ENCODE measurements at regions not wholly inside any gene's neighbourhood (a gene's known extent, or its start where the extent isn't known, plus 50 kb on each side); places are given as distances from the start of the nearest gene placed in this dataset.

DNA sequence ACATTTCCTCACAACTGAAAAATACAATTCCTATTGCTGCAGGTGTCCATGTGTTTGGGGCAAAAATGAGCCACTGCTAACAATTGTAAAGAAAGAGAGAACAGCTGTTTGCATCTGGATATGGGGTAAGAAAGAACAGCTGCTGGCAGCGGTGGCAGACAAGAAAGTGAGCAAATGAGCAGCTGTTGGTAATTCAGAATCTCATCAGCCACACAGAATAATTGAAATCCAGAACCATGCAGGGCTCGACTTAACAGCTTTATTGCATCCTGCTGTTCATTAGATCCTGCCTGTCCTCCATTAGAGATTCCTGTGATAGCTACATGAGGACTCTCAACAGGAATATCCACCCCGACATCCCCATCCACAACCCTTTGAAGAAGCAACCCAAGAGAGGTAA, 62.5 kb upstream of the TSPAN8 start:
- TF ChIP-seq POLR2AphosphoS5 (IDR thresholded peaks at IDR 0.05; ENCODE audit: low read depth, low read length) = no peak
- TF ChIP-seq TAF1 (IDR thresholded peaks at IDR 0.05; ENCODE audit: borderline replicate concordance, low read depth, low read length) = no peak
- TF ChIP-seq POLR2A (IDR thresholded peaks at IDR 0.05; ENCODE audit: low read depth, low read length) = no peak

Data from GM12892 (cell line).